Neural crest cell (in vitro differentiated cells): ENCODE measurements at regions not wholly inside any gene's neighbourhood (a gene's known extent, or its start where the extent isn't known, plus 50 kb on each side); places are given as distances from the start of the nearest gene placed in this dataset.

Source experiments
- DNase-seq: peaks from one replicate; pipeline ENCODE4 v3.0.0; 2021; ENCODE audit warnings: low read depth, mixed read lengths, low spot score
- H3K27ac Mint-ChIP-seq: one replicate; pipeline ENCODE4 v1.8.0; 2021; ENCODE audit warnings: mild to moderate bottlenecking, mixed read lengths; ENCODE audit not compliant: unreplicated experiment
- H3K27me3 Mint-ChIP-seq: 2 replicates; pipeline ENCODE4 v1.8.0; 2021; ENCODE audit warnings: low read depth, mild to moderate bottlenecking, mixed read lengths
- H3K36me3 Mint-ChIP-seq: 2 replicates; pipeline ENCODE4 v1.8.0; 2021; ENCODE audit warnings: low read depth, mild to moderate bottlenecking, mixed read lengths
- H3K4me1 Mint-ChIP-seq: 2 replicates; pipeline ENCODE4 v1.8.0; 2021; ENCODE audit warnings: mixed read lengths
- H3K4me3 Mint-ChIP-seq: one replicate; pipeline ENCODE4 v1.8.0; 2021; ENCODE audit warnings: mild to moderate bottlenecking, mixed read lengths
- H3K9me3 Mint-ChIP-seq: 2 replicates; pipeline ENCODE4 v1.8.0; 2021; ENCODE audit warnings: mixed read lengths
- TF ChIP-seq, protein P1 (sequence below): fragments of 200-600 bp; sonication (generic); conservative IDR thresholded peaks from 2 replicates; pipeline ENCODE4 v1.5.0; 2021; ENCODE audit warnings: antibody characterized with exemption, mild to moderate bottlenecking

DNA sequence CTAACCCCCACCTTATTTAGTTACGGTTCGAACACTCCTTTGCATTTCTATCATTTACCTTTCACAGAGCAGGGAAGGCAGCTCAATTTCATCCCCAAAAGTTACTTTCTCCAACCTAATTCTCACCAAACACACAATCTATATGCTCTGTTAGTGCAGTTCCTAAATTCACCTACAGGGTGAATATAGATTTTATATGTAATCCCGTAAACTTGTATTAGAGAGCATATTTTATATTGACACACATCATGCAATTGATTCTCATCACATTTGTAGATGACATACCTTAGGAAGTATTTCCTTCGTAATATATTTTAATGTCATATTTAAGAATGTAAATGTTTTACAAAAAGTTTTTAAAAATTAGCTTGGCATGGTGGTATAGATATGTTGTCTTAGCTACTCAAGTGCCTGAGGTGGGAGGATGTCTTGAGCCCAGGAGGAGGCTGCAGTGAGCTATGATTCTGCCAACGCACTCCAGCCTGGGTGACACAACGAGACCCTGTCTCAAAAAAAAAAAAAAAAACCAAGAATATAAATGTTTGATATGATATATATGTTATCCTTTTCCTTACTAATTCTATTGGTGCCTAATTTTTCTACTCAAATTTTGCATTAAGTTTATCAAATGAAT, 57.3 kb upstream of the TNFRSF19 start:
- TF ChIP-seq, protein P1, sequence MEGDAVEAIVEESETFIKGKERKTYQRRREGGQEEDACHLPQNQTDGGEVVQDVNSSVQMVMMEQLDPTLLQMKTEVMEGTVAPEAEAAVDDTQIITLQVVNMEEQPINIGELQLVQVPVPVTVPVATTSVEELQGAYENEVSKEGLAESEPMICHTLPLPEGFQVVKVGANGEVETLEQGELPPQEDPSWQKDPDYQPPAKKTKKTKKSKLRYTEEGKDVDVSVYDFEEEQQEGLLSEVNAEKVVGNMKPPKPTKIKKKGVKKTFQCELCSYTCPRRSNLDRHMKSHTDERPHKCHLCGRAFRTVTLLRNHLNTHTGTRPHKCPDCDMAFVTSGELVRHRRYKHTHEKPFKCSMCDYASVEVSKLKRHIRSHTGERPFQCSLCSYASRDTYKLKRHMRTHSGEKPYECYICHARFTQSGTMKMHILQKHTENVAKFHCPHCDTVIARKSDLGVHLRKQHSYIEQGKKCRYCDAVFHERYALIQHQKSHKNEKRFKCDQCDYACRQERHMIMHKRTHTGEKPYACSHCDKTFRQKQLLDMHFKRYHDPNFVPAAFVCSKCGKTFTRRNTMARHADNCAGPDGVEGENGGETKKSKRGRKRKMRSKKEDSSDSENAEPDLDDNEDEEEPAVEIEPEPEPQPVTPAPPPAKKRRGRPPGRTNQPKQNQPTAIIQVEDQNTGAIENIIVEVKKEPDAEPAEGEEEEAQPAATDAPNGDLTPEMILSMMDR: peak; percentile 35
- no peaks in the 10 kb centered on the region for H3K36me3 Mint-ChIP-seq
- no peaks in the 10 kb centered on the region for H3K27me3 Mint-ChIP-seq
- no peak overlapping the region for H3K27ac Mint-ChIP-seq
- no peak for DNase-seq
- H3K4me3 Mint-ChIP-seq: no peak overlapping the region
- H3K4me1 Mint-ChIP-seq: peaks cover 51% of the 10 kb centered on the region
- peaks cover 3% of the 10 kb centered on the region for H3K9me3 Mint-ChIP-seq

DNA sequence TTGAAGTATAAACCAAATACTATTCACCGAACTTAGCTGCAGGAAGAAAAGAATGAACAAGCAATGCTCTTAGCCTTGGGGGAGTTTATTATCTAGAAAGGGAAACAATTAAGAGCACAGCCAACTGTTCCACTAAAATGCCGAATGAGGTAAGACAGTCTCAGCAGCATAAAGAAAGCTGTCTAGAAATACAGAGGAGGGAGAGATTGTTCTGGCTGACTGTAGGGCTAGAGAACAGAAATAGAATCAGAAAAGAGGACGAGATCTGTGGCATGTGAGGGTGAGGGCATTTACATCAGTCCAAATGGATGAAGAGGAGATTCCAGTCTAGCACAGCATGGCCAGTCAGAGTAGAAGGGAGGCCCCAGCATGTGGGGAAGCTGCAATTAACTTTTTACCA, 56.8 kb upstream of the TNFRSF19 start:
- TF ChIP-seq, protein P1: no peak
- no peaks in the 10 kb centered on the region for H3K27me3 Mint-ChIP-seq
- no peak overlapping the region for H3K4me3 Mint-ChIP-seq
- no peak overlapping the region for H3K27ac Mint-ChIP-seq
- no peaks in the 10 kb centered on the region for H3K36me3 Mint-ChIP-seq
- H3K9me3 Mint-ChIP-seq: peaks cover 3% of the 10 kb centered on the region
- DNase-seq: no peak
- H3K4me1 Mint-ChIP-seq: peaks cover 51% of the 10 kb centered on the region

DNA sequence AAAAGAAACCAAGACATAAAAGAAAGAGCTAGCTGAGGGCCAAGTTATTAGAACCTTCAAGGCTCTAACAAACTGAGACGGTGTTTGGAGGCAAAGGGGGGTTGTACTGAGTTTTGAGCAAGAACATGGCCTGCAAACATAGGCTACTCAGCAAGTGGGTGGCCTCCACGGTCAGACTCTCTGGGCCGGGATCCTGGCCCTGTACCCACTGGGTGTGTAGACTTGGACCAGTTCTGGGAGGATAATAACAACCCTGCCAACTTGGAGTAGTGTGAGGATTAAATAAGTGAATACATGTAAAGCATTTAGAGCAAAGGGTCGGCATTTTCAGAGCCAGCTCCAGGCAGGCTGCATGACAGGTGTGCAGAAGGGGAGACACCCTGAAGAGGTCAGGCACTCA, 56.1 kb upstream of the TNFRSF19 start:
- Mint-ChIP-seq H3K4me1 (peaks cover 51% of the 10 kb centered on the region), H3K27me3 (no peaks in the 10 kb centered on the region), H3K27ac (peak overlapping the region; percentile 72), H3K36me3 (no peaks in the 10 kb centered on the region), H3K9me3 (peaks cover 3% of the 10 kb centered on the region), H3K4me3 (no peak overlapping the region)
- TF ChIP-seq, protein P1: no peak
- DNase-seq: no peak

DNA sequence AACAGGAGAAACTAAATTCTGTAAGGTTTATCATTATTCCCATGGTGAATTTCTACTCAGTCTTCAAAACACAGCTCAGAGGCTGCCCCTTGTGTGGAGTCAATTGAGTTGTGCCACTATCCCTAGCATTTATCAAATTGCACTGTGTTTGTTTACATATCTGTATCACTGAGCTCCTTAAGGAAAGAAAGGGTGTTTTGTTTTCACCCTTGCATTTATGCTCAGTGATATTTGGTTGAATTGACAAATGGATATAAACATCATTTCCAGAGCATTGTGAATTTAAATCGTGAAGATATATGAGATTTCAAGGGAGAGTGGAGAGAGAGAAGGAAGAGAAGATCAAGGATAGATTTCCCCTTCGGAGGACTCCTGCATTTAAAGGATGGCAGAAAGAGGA, 55.1 kb upstream of the TNFRSF19 start:
- DNase-seq: no peak
- Mint-ChIP-seq H3K4me3 (no peak overlapping the region), H3K9me3 (peaks cover 3% of the 10 kb centered on the region), H3K36me3 (no peaks in the 10 kb centered on the region), H3K4me1 (peaks cover 46% of the 10 kb centered on the region), H3K27me3 (no peaks in the 10 kb centered on the region), H3K27ac (no peak overlapping the region)
- TF ChIP-seq, protein P1: no peak

DNA sequence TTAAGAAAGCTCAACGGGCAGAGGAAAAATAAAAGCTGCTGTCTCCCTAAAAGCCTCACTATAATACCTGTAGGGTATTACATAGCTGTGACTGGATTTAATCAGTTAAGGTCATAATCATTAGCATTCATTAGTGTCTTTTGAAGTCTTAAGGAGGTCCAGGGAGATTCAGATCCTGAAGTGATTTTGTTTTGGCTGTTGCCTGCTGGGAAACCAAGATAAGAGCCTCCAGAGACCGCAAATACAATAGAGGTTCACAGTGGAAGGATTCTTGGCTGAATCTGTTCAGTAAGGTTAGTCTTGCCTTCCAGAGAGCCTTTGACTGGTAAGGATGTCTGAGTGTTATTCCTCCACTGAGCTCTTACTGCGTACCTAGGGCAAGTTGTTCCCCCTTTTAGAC, 54.0 kb upstream of the TNFRSF19 start:
- no peak overlapping the region for H3K4me3 Mint-ChIP-seq
- H3K36me3 Mint-ChIP-seq: no peaks in the 10 kb centered on the region
- no peak for DNase-seq
- H3K27me3 Mint-ChIP-seq: no peaks in the 10 kb centered on the region
- TF ChIP-seq, protein P1: no peak
- peaks cover 3% of the 10 kb centered on the region for H3K9me3 Mint-ChIP-seq
- H3K4me1 Mint-ChIP-seq: peaks cover 39% of the 10 kb centered on the region
- no peak overlapping the region for H3K27ac Mint-ChIP-seq
